ENCODE measurements at regions not wholly inside any gene's neighbourhood (a gene's known extent, or its start where the extent isn't known, plus 50 kb on each side); places are given as distances from the start of the nearest gene placed in this dataset.

- TF ChIP-seq, protein P1, sequence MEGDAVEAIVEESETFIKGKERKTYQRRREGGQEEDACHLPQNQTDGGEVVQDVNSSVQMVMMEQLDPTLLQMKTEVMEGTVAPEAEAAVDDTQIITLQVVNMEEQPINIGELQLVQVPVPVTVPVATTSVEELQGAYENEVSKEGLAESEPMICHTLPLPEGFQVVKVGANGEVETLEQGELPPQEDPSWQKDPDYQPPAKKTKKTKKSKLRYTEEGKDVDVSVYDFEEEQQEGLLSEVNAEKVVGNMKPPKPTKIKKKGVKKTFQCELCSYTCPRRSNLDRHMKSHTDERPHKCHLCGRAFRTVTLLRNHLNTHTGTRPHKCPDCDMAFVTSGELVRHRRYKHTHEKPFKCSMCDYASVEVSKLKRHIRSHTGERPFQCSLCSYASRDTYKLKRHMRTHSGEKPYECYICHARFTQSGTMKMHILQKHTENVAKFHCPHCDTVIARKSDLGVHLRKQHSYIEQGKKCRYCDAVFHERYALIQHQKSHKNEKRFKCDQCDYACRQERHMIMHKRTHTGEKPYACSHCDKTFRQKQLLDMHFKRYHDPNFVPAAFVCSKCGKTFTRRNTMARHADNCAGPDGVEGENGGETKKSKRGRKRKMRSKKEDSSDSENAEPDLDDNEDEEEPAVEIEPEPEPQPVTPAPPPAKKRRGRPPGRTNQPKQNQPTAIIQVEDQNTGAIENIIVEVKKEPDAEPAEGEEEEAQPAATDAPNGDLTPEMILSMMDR (IDR thresholded peaks at IDR 0.05), result no peak
- TF ChIP-seq POLR2A (IDR thresholded peaks at IDR 0.05), result no peak
These were observed 70.9 kb upstream of the ASCC3 start for GRCh38 chr6:100952006-100952405.

Data from heart left ventricle (tissue), 13 donors.